ENCODE measurements at regions not wholly inside any gene's neighbourhood (a gene's known extent, or its start where the extent isn't known, plus 50 kb on each side); places are given as distances from the start of the nearest gene placed in this dataset.

DNA sequence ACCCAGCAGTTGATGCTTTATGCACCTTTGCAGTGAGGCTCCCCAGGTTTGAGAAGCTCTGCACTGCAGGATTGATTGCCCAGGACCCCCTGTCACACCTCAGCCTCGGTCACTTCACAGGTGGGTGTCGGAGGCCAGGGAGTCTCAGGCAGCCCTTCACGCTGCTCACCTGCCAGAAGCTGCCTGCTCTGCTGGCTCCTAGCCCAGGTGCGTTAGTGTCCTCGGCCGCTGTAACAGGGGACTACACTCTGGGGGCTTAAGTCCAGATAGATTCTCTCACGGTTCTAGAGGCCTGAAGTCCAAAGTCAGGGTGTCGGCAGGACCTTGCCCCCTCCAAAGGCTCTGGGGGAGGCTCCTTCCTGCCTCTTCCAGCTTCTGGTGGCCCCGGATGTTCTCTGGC is 79.9 kb downstream of the CPZ start:
- no peak overlapping the region for H3K27ac Mint-ChIP-seq
- DNase-seq, result no peak
- no peaks in the 10 kb centered on the region for H3K4me1 Mint-ChIP-seq (ENCODE audit: low read depth)
- no peak overlapping the region for H3K4me3 Mint-ChIP-seq
- H3K9me3 Mint-ChIP-seq, result no peaks in the 10 kb centered on the region
- H3K27me3 Mint-ChIP-seq, result peaks cover 3% of the 10 kb centered on the region
- no peaks in the 10 kb centered on the region for H3K36me3 Mint-ChIP-seq (ENCODE audit: low read depth)

DNA sequence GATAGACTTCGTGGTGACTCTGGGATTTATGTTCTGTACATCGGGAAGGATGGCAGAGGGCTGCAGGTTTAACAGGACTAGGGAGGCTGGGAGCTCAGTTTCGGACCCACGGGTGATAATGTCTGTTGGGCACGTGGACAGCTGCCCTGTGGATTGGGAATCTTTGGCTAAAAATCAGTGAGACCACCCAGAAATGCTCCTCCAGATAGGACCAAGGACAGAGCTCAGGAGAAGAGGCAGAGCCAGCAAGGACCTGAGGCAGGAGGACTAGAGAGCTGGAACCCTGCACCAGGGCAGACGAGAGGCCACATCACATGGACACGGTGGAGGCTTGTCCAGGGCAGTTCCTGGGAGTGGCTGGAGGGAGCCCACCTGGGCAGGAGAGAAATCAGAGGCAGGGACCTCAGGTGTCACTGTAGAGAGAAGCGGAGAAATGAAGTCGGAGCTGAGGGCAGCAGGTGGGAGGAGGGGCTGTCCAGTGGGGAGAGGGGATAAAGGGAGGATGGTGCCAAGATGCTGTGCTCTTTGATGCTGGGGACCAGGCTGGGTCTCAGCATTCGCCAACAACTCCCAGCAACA is 79.2 kb downstream of the CPZ start:
- Mint-ChIP-seq H3K4me1 (ENCODE audit: low read depth) (no peaks in the 10 kb centered on the region), H3K27ac (no peak overlapping the region)
- no peak for DNase-seq

More for the DNA sequence above, 79.2 kb downstream of the CPZ start:
- H3K36me3 Mint-ChIP-seq (ENCODE audit: low read depth), result no peaks in the 10 kb centered on the region
- H3K4me3 Mint-ChIP-seq, result no peak overlapping the region
- peaks cover 3% of the 10 kb centered on the region for H3K27me3 Mint-ChIP-seq
- no peaks in the 10 kb centered on the region for H3K9me3 Mint-ChIP-seq
